SU-DHL-6 (cell line): ENCODE measurements at regions not wholly inside any gene's neighbourhood (a gene's known extent, or its start where the extent isn't known, plus 50 kb on each side); places are given as distances from the start of the nearest gene placed in this dataset.

Experiments used
- H2AFZ ChIP-seq: fragments of 200-600 bp; sonication (generic); 2 replicates; pipeline ENCODE4 v1.6.1; 2014; ENCODE audit warnings: low read depth, mild to moderate bottlenecking, moderate library complexity, mixed read lengths, antibody characterized with exemption, low read length; ENCODE audit not compliant: severe bottlenecking
- H3F3A ChIP-seq: fragments of 200-600 bp; shearing (Covaris generic); 2 replicates; pipeline ENCODE4 v1.6.0; 2016; ENCODE audit warnings: antibody characterized with exemption, mild to moderate bottlenecking; ENCODE audit not compliant: insufficient read depth
- H3K27ac ChIP-seq: fragments of 200-600 bp; sonication (generic); 2 replicates; pipeline ENCODE4 v1.5.1; 2016; ENCODE audit warnings: low read depth, mild to moderate bottlenecking, low read length, moderate library complexity, mixed read lengths
- H3K27me3 ChIP-seq: fragments of 200-600 bp; sonication (generic), shearing (Covaris generic); 2 replicates; pipeline ENCODE4 v1.6.0; 2014; ENCODE audit warnings: mild to moderate bottlenecking, low read length
- H3K36me3 ChIP-seq: fragments of 200-600 bp; sonication (generic); 2 replicates; pipeline ENCODE4 v1.6.1; 2014; ENCODE audit warnings: mild to moderate bottlenecking, low read length, mixed read lengths
- H3K4me2 ChIP-seq: fragments of 300-600, 200-600 bp; shearing (Covaris generic), sonication (generic); 2 replicates; pipeline ENCODE4 v1.6.0; 2014; ENCODE audit warnings: low read length, low read depth, mild to moderate bottlenecking; ENCODE audit not compliant: poor library complexity, severe bottlenecking
- H3K4me3 ChIP-seq: fragments of 200-600 bp; sonication (generic); 2 replicates; pipeline ENCODE4 v1.5.1; 2014; ENCODE audit warnings: antibody characterized with exemption, low read length, mild to moderate bottlenecking, mixed read lengths; ENCODE audit not compliant: insufficient read depth, poor library complexity, severe bottlenecking
- H3K79me2 ChIP-seq: fragments of 200-600 bp; sonication (generic); 2 replicates; pipeline ENCODE4 v1.6.1; 2014; ENCODE audit warnings: mild to moderate bottlenecking, low read length, moderate library complexity; ENCODE audit not compliant: insufficient read depth
- H3K9ac ChIP-seq: fragments of 200-600 bp; sonication (generic); 2 replicates; pipeline ENCODE4 v1.7.0; 2014; ENCODE audit warnings: mild to moderate bottlenecking, low read length
- H3K9me2 ChIP-seq: fragments of 200-600 bp; sonication (generic); replicated peaks from 2 replicates; pipeline ENCODE4 v1.6.1; 2014; ENCODE audit warnings: low read length; ENCODE audit not compliant: insufficient read depth
- H3K9me3 ChIP-seq: fragments of 200-600 bp; sonication (generic); 2 replicates; pipeline ENCODE4 v1.6.1; 2014; ENCODE audit warnings: low read length, mixed read lengths; ENCODE audit not compliant: insufficient read depth
- H4K20me1 ChIP-seq: fragments of 200-600 bp; sonication (generic); 2 replicates; pipeline ENCODE4 v1.6.1; 2014; ENCODE audit warnings: low read depth, mild to moderate bottlenecking, antibody characterized with exemption, low read length, moderate library complexity, mixed read lengths
- EZH2phosphoT487 ChIP-seq: fragments of 200-600 bp; sonication (generic), shearing (Covaris generic); conservative IDR thresholded peaks from 2 replicates; pipeline ENCODE4 v1.6.1; 2018; ENCODE audit warnings: mild to moderate bottlenecking, antibody characterized with exemption, low read length, moderate library complexity, mixed read lengths
- TF ChIP-seq, protein P1 (sequence below): fragments of 200-600 bp; sonication (generic); IDR thresholded peaks from one replicate; pipeline ENCODE4 v1.5.1; 2017; ENCODE audit warnings: antibody characterized with exemption, mild to moderate bottlenecking, low read length, moderate library complexity; ENCODE audit not compliant: insufficient read depth, poor library complexity, severe bottlenecking

DNA sequence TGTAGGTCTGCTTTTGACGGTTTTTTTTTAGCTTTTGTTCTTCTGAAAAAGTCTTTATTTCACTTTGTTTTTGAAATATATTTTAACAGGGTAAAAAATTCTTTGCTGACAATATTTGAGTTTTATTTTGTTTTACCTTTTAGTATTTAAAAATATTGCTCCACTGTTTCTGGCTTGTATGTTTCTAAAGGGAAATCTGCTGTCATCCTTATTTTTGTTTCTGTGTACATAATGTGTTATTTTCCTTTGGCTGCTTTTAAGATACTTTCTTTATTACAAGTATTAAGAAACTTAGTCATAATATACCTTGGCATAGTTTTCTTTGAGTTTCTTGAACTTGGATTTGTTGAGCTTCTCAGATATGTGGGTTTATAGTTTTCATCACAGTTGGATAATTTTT is 88.6 kb upstream of the SPACA1 start:
- no peak overlapping the region for H3K27ac ChIP-seq
- H3K9me2 ChIP-seq = no peaks in the 10 kb centered on the region

DNA sequence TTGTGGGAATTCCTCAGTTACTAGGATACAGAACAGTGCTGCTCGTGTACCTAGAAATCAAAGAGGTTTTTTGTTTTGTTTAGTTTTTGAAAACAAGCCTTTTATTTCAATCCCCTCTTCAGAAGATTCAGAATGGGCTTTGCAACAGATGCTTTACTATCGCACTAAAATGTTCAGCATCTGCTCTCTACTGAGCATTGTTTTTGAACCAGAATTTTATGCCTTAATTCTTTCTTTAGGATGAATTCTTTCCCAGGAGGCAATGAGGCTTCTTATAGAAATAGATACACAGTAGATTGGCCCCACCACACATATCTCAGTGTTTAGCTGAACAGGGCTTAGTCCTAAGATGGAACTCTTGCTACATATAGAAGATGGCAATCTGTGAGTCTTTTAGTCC is 95.9 kb upstream of the SPACA1 start:
- Histone ChIP-seq H3K9ac (no peak overlapping the region), H3K79me2 (no peaks in the 10 kb centered on the region), H3K9me2 (no peaks in the 10 kb centered on the region), H3K4me2 (no peak overlapping the region), H3K4me3 (no peak overlapping the region), H3K27me3 (no peaks in the 10 kb centered on the region), H4K20me1 (no peaks in the 10 kb centered on the region), H3K9me3 (no peaks in the 10 kb centered on the region), H3F3A (no peaks in the 10 kb centered on the region), H3K27ac (no peak overlapping the region), H2AFZ (no peak overlapping the region), H3K36me3 (no peaks in the 10 kb centered on the region)
- TF ChIP-seq, protein P1, sequence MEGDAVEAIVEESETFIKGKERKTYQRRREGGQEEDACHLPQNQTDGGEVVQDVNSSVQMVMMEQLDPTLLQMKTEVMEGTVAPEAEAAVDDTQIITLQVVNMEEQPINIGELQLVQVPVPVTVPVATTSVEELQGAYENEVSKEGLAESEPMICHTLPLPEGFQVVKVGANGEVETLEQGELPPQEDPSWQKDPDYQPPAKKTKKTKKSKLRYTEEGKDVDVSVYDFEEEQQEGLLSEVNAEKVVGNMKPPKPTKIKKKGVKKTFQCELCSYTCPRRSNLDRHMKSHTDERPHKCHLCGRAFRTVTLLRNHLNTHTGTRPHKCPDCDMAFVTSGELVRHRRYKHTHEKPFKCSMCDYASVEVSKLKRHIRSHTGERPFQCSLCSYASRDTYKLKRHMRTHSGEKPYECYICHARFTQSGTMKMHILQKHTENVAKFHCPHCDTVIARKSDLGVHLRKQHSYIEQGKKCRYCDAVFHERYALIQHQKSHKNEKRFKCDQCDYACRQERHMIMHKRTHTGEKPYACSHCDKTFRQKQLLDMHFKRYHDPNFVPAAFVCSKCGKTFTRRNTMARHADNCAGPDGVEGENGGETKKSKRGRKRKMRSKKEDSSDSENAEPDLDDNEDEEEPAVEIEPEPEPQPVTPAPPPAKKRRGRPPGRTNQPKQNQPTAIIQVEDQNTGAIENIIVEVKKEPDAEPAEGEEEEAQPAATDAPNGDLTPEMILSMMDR = no peak
- no peak for TF ChIP-seq EZH2phosphoT487

More for the DNA sequence above, 88.6 kb upstream of the SPACA1 start:
- Histone ChIP-seq H3K36me3 (peaks cover 9% of the 10 kb centered on the region), H4K20me1 (no peaks in the 10 kb centered on the region), H3K4me3 (no peak overlapping the region), H3K9me3 (no peaks in the 10 kb centered on the region), H2AFZ (no peak overlapping the region), H3K9ac (no peak overlapping the region), H3F3A (no peaks in the 10 kb centered on the region), H3K27me3 (no peaks in the 10 kb centered on the region), H3K4me2 (no peak overlapping the region), H3K79me2 (no peaks in the 10 kb centered on the region)
- TF ChIP-seq, protein P1 = no peak
- TF ChIP-seq EZH2phosphoT487 = no peak

DNA sequence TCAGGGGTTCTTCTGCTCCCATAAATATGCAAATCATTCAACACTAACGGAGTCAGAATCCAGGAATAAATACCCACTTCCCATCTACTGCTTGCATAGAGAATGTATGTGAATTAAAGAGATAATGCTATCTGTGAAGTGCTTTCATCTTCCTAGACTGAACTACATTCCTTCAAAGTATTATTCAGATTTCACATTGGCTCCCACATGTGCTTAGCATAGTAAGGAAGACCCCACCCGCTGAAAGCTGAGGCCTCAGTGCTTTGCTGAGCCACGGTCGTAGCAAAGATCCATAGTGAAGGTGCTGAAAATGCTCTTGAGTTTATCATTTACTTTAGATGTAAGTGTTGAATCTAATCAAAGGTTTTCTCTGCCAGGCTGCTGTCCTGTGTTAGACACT is 97.0 kb upstream of the SPACA1 start:
- Histone ChIP-seq H3K9me3 (no peaks in the 10 kb centered on the region), H3K9ac (no peak overlapping the region), H3K9me2 (no peaks in the 10 kb centered on the region), H4K20me1 (no peaks in the 10 kb centered on the region), H3K27me3 (no peaks in the 10 kb centered on the region), H3K79me2 (no peaks in the 10 kb centered on the region), H3K36me3 (no peaks in the 10 kb centered on the region), H2AFZ (no peak overlapping the region), H3K4me2 (no peak overlapping the region), H3K27ac (no peak overlapping the region), H3F3A (no peaks in the 10 kb centered on the region), H3K4me3 (no peak overlapping the region)
- TF ChIP-seq, protein P1 = no peak
- no peak for TF ChIP-seq EZH2phosphoT487

DNA sequence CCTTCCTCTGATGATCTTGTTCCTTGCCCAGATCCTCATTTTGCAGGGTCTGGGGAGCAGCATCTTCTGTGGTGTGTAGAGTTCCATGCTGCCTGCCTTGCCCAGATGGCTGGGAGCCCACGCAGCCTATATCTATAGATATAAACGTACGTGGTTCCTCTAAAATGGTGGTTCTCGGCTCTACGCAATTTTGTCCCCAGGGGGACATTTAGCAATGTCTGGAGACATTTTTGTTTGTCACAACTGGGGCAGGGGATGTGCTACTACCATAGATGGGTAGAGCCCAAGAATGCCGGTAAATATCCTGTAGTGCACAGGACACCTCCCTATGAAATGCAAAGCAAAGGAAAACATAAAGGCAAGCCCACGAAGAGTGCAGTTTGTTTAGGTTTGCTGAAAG is 98.4 kb upstream of the SPACA1 start:
- no peaks in the 10 kb centered on the region for H3K27me3 ChIP-seq
- H3K9ac ChIP-seq = no peak overlapping the region

More for the DNA sequence above, 98.4 kb upstream of the SPACA1 start:
- Histone ChIP-seq H3K27ac (no peak overlapping the region), H3K9me2 (no peaks in the 10 kb centered on the region), H3K36me3 (no peaks in the 10 kb centered on the region), H4K20me1 (no peaks in the 10 kb centered on the region), H3K4me3 (no peak overlapping the region), H3K4me2 (no peak overlapping the region), H2AFZ (no peak overlapping the region), H3K9me3 (no peaks in the 10 kb centered on the region), H3K79me2 (no peaks in the 10 kb centered on the region), H3F3A (no peaks in the 10 kb centered on the region)
- no peak for TF ChIP-seq EZH2phosphoT487
- TF ChIP-seq, protein P1 = no peak
